Activated CD8-positive, alpha-beta memory T cell treated with anti-CD3 and anti-CD28 coated beads, Interleukin-2, amount 50 U/mL, for 48 hours (primary cell): ENCODE measurements at regions not wholly inside any gene's neighbourhood (a gene's known extent, or its start where the extent isn't known, plus 50 kb on each side); places are given as distances from the start of the nearest gene placed in this dataset.

Source experiments
- DNase-seq: peaks from one replicate; pipeline ENCODE4 v3.0.0-alpha.2; 2020

DNA sequence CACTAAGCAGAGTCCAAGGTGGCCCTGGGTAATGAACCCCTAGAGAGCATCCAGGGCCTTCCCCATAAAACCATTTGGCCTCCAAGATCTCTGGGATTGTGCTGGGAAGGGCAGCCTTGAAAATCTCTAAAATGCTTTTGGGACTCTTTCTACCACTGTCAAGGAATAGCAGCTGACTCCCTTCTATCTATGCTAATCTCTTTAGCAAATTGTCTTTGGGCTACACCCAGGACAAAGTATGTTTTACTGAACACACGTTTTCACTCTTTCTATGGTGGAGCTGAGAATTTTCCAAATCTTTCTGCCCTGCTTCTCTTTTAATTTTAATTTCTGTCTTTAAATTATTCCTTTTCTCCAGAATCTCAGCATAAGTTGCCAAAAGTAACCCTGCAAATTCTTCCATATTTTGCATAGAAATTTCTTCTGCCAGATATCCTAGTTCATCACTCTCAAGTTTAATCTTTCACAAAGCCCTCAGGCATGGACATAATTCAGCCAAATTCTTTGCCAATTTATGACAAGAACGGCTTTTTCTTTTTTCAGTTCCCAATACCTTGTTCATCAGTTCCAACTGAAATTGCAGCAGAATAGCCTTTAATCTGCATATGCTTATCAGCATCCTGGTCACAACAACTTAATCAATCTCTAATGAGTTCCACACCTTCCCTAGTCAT lies 687.0 kb upstream of the ADGRL4 start:
- no peak for DNase-seq

GRCh38 chr1:79692519-79692918 lies 686.0 kb upstream of the ADGRL4 start:
- no peak for DNase-seq

- no peak for DNase-seq
These were observed 682.4 kb upstream of the ADGRL4 start for GRCh38 chr1:79688932-79689331.

DNA sequence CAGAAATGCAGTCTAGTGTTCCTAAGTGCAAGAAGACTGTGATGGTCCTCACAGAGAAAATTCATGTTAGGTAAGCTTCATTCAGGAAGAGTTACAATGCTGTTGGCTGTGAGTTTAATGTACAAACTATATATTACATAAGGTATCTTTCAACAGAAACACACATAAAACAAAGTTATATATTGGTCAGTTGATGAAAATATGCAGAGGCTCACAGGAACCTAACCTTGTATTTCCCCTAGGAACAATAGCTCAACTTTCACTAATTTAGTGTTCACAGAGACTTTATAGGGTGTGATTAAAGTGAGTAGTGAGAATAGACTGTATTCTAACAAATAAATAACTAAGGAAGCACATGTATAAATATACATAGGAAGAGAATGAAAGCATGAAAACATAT lies 676.9 kb upstream of the ADGRL4 start:
- DNase-seq = no peak

DNA sequence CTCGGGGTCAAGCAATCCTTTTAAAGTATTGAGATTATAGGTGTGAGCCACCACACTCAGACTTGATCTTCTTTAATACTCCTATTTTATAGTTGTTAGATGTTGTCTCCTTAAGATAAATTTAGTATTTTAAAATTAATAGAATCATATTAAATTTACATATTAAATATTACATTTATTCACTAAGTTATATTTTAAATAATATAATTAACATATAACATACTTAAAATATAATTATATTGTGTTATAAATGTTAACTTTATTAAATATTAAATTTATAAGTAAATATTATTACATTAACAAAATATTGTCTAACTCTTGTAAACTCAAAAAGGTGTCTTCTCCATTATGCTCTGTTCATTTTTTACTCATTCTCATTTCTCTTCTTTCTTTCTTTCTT lies 675.9 kb upstream of the ADGRL4 start:
- no peak for DNase-seq

GRCh38 chr1:79681382-79681781 lies 674.9 kb upstream of the ADGRL4 start:
- no peak for DNase-seq

GRCh38 chr1:79679916-79680315 lies 673.4 kb upstream of the ADGRL4 start:
- DNase-seq = no peak

DNA sequence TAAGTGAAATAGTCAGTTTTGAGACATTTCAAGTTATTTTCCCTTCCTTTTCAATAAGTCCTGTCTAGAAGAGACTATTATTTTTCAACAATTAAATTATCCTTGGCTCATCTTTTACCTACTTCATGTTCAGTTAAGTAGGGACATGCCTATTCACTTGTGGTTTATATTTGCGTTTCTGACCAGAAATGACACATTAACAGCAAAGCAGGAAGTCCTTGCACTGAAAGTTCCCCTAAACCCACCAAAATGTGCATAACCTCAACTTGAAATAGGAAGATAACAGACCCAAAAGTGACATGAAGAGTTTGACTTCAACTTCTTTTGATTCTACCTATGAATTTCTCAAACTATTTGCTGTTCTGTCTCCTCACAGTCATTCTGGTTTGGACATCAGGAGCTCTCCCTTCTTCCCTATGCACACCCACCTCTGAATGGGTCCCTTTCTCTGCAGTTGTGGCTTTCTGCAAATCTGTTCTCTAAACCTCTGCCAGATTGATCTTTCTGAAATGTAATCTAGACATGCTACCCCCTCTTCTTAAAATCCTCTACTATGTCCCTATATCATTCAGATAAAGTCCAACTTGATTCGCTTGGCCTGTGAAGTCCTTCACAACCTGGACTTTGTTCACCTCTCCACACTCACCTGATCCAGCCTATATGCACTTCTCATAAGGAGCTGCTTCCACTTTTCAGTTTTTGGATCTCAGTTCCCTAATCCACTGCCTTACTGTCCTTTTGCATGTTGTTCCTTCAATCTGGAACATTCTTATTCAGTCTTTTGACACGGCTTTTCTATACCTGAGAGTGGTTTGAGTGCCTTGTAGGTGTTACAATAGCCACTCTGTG lies 661.5 kb upstream of the ADGRL4 start:
- no peak for DNase-seq

GRCh38 chr1:79667166-79667565 lies 660.6 kb upstream of the ADGRL4 start:
- DNase-seq = no peak

GRCh38 chr1:79663916-79664315 lies 657.4 kb upstream of the ADGRL4 start:
- DNase-seq = no peak

- no peak for DNase-seq
These were observed 656.1 kb upstream of the ADGRL4 start for GRCh38 chr1:79662596-79662995.

DNA sequence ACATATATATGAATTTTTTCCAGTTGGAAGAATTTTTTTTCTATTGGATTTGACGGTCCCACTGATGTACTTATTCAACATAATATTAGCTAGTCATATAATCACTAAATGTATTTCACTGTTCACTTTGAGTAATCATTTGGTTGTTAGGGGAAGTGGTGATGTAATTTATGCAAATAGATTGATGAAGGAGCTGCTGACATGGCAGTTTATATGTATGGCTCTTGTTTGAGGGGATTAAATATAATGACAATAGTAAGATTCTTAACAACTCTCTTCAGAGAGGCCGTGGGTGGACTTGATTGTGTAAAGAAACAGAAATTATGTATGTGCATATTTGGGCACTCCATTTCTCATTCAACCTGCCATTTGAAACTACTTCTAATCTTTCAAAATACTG lies 653.6 kb upstream of the ADGRL4 start:
- no peak for DNase-seq

DNA sequence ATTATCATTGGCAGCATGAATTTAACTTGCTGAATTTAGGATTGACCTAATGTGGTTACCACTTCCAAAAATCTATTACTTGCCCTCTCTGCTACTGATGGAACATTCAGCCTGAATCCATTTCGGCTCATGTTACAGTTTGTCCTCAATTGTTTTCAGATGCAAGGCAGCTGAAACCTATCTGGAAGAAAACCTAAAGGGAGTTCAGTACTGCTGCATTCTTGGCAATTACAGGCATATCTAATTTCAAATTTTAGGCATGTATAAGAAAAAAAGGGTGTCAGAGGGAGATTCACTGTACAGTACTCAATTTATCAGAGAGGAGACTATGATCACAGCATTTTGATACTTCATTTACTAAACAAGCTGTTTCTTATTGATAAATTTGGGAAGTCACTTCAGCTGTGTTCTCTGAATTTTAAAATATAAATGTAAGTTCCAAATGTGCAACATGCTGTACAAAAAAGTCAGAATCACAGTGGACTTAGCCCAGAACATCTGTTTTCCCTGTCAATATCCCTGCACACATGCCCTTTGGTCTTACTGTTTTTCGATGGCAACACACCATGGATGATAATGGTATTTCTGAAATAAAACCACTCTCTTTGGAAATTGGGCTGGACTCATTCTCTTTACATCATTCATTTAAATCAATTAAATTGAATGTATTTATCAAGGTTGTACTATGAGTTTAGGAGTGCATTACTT lies 651.6 kb upstream of the ADGRL4 start:
- no peak for DNase-seq

- no peak for DNase-seq
These were observed 649.3 kb upstream of the ADGRL4 start for GRCh38 chr1:79655876-79656275.

DNA sequence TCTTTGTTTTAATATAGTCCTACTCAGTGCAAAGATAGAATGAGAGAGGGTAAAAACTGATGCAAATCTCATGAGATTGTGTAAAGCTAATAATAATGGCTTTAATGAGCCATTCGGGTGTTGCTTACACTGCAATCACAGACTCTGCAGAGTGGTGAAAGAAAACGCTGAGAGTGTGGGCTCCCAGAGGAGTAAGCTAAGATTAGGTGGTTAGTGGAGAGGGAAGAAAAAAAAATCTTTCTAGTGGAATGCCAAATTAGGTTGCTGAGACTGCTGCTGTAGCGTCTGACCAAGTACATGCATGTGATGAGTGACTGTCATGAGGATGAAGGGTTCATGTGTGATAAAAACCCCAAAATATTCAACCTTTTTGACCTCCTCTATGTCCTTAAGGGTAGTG lies 645.9 kb upstream of the ADGRL4 start:
- DNase-seq = no peak

- no peak for DNase-seq
These were observed 641.6 kb upstream of the ADGRL4 start for GRCh38 chr1:79648126-79648525.

GRCh38 chr1:79646880-79647279 lies 640.4 kb upstream of the ADGRL4 start:
- no peak for DNase-seq

GRCh38 chr1:79638382-79638781 lies 631.9 kb upstream of the ADGRL4 start:
- no peak for DNase-seq

- DNase-seq = no peak
These were observed 626.9 kb upstream of the ADGRL4 start for GRCh38 chr1:79633456-79633855.

DNA sequence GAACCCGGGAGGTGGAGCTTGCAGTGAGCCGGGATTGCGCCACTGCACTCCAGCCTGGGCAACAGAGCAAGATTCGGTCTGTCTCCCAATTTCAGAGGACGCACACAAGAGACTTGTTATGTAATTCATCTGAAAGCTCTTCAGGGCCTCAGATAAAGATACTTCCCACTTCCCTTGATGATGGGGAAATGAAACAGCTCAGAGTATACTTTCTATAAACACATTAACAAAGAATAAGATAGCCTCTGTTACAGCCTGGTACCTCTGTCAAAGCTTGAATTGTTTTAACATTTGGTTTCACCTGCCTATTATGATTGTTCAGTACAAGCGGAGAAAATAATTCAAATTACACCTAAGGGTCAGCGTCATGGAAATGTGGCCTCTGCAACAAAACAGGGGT lies 622.9 kb upstream of the ADGRL4 start:
- DNase-seq = no peak

GRCh38 chr1:79617777-79618176 lies 611.2 kb upstream of the ADGRL4 start:
- no peak for DNase-seq

GRCh38 chr1:79614762-79615161 lies 608.2 kb upstream of the ADGRL4 start:
- no peak for DNase-seq

DNA sequence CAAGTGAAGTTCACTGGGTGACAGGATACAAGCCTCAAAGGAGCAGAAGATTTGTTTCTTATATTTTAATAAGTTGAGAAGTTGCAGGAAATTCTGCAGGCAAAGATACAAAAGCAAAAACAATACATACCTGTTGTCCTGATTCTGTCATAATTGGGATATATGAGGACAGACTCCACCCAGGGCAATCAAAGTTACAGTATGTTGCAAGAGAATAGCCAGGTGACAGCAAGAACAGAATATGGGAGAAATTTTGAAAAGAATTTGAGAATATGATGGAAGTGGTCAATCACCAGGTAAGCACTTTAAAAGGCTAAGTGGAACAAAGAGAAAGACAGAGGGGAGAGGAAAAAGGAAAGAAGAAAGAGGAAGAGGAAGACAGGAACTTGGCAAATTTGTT lies 607.6 kb upstream of the ADGRL4 start:
- DNase-seq = no peak

DNA sequence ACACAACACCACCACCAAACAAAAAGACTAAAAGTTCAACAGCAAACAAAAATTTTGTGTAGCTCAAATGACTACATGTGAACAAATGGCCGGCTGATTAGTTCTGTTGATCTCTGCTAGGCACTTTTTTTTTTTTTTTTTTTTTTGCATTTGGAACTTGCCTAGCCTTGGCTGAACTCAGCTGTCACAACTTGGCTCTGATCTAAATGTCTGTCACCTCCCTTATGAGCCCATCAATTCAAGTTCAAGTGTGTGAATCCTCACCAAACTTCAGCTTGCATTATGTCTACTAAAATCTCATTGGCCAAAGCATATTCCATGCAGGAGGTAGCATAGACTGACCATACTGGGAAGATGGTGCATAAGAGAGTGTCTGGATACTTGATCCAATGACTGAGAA lies 606.5 kb upstream of the ADGRL4 start:
- no peak for DNase-seq
